HG03025 (cell line): ENCODE measurements at regions not wholly inside any gene's neighbourhood (a gene's known extent, or its start where the extent isn't known, plus 50 kb on each side); places are given as distances from the start of the nearest gene placed in this dataset.
"Not testable (repeated sequence)": the region's sequence is repeated elsewhere in the genome, so short reads cannot be mapped to it uniquely, and the experiment has no call there.

ENCODE experiments used
- ATAC-seq: cut with Tn5 transposase; IDR thresholded peaks from one replicate; pipeline ENCODE4 v1.9.1; 2021; ENCODE audit warnings: mild to moderate bottlenecking, moderate library complexity; ENCODE audit not compliant: unreplicated experiment, low FRiP score

- ATAC-seq: no peak
Measured at GRCh38 chrX:150269605-150270254, 93.4 kb upstream of the MAMLD1 start.

GRCh38 chrX:150270622-150271021 lies 92.5 kb upstream of the MAMLD1 start:
- ATAC-seq: no peak

GRCh38 chrX:150273575-150274294 lies 89.4 kb upstream of the MAMLD1 start:
- not testable (repeated sequence) for ATAC-seq

- ATAC-seq: no peak
Measured at GRCh38 chrX:150282953-150283352, 80.2 kb upstream of the MAMLD1 start.

GRCh38 chrX:150291014-150291413 lies 72.1 kb upstream of the MAMLD1 start:
- no peak for ATAC-seq

GRCh38 chrX:150293311-150294013 lies 69.7 kb upstream of the MAMLD1 start:
- ATAC-seq: no peak

GRCh38 chrX:150298841-150299551 lies 64.1 kb upstream of the MAMLD1 start:
- no peak for ATAC-seq

- no peak for ATAC-seq
Measured at GRCh38 chrX:150299579-150299978, 63.5 kb upstream of the MAMLD1 start.

- ATAC-seq: no peak
Measured at GRCh38 chrX:150303386-150304097, 59.6 kb upstream of the MAMLD1 start.

- no peak for ATAC-seq
Measured at GRCh38 chrX:150306002-150306401, 57.1 kb upstream of the MAMLD1 start.

GRCh38 chrX:150308041-150308440 lies 55.1 kb upstream of the MAMLD1 start:
- ATAC-seq: no peak

- ATAC-seq: no peak
Measured at GRCh38 chrX:150308532-150309157, 54.5 kb upstream of the MAMLD1 start.

GRCh38 chrX:150310417-150310816 lies 52.7 kb upstream of the MAMLD1 start:
- no peak for ATAC-seq

GRCh38 chrX:150310881-150311280 lies 52.2 kb upstream of the MAMLD1 start:
- ATAC-seq: no peak

GRCh38 chrX:150312931-150313330 lies 50.2 kb upstream of the MAMLD1 start:
- no peak for ATAC-seq
